GM18861 (cell line): ENCODE measurements at regions not wholly inside any gene's neighbourhood (a gene's known extent, or its start where the extent isn't known, plus 50 kb on each side); places are given as distances from the start of the nearest gene placed in this dataset.

Source experiments
- ATAC-seq: cut with Tn5 transposase; IDR thresholded peaks from one replicate; pipeline ENCODE4 v1.9.1; 2021; ENCODE audit not compliant: unreplicated experiment

DNA sequence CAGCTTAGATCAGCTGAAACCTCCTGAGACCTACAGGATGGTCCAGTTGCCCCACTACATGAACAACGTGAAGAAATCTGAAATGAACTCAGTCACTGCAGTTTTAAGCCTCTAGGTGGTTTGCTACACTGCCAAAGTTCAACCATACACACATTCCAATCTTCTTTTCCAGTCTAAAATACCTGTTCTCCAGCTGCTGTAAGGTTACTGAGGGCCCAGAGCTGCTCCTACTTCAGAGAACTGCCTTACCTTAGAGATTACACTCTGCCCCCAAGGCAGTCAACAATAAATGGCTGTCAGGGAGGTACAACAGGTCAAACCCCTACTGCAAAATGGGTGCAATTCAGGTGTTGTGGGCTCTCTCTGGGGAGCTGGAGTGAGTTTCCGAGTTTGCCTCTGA is 154.1 kb upstream of the MIR17HG start:
- ATAC-seq: no peak

DNA sequence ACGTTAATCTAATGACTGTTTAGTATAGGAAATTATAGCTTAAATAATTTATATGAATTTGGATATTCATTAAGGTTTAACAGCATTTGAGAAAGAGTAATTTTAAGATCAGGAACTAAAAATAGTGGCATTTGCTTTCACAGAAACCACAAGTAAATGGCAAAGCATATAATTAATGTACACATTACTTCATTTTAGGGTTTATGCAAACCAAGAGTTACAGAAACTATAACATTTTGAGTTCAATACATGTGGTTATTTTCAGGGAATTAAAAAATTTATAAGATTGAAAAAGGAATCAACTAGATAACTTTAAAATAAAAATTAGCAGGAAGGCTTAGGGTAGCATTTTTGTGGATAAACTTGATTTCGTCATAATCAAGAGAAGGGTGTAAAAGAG is 151.7 kb upstream of the MIR17HG start:
- no peak for ATAC-seq

DNA sequence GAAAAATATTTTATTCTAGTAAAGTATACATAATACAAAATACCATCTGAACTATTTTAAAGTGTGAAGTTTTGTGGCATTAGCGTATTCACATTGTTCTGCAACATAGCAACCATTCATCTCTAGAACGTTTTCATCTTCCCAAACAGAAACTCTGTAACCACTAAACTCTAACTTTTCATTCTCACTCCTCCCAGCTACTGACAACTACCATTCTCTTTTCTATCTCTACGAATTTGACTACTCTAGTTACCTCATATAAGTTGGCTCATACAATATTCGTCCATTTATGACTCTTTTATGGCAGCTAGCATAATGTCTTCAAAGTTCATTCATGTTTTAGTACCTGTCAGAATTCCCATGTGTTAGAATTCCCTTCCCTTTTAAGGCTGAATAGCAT is 150.5 kb upstream of the MIR17HG start:
- ATAC-seq: no peak

DNA sequence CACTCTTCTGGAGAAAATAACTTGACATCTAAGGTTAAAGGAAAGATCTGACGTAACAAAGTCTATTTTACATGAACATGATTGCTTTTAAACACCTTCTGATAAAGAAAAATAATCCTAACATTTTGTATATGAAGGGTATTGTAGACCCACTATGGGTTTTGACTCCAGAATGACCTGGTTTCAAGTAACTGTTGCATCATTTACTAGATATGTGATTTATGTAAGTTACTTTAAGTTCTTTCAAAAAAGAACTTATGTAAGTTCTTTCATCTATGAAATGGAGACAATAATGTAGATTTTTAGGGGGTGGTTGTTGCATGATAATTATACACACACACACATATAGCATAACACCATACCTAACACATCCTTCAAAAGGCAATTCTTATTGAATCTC is 147.6 kb upstream of the MIR17HG start:
- no peak for ATAC-seq

DNA sequence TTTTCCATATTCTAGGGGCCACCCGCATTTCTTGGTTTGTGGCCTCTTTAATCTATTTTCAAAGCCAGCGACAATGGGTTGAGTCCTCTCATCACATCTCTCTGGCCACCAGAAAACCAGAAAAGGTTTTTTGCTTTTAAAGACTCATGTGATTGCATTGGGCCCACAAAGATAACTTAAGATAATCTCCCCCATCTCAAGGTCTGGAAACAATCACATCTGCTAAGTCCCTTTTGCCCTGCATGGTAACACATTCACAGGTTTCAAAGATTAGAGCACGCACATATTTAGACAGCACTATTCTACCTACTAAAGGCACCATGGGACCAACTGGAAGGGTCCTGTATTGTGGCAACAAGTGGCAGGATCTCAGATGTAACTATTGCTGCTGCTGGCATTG is 147.0 kb upstream of the MIR17HG start:
- ATAC-seq: no peak

DNA sequence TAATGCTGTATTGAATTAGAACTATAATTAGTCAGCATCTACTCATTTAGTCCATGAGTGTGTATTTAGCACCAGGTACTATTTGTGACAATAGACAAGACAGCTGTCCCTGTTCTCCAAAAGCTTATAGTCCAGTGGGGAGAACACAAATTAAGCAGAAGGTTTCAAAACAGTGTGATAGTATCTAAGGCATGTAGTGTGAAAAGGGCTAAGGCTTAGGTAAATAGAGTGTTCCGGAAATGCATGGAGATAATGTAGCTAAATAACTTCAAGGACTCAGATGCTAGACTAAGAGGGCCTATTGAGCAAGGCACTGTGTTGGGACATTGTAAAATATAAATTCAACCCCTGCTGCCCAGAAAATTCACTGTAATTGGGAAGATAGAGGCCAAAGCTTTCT is 144.1 kb upstream of the MIR17HG start:
- no peak for ATAC-seq

DNA sequence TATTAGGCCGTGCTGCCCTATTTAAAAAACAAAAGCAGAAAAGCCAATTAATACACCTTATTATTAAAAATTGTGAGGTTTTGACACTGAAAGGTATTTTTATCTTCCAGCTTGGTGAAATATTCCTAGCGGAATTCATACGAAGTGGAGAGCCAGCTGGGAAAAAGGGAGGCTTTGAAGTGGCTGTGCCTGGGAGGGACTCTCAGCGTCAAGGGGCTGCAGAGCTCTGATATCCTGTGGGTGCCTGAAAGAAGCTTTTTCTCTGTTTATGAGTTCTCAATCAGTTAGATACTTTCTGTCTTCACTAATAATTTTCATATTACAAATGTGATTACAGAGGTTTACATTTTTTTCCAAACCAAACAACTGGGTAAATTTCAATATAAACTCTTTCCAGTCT is 140.2 kb upstream of the MIR17HG start:
- no peak for ATAC-seq

DNA sequence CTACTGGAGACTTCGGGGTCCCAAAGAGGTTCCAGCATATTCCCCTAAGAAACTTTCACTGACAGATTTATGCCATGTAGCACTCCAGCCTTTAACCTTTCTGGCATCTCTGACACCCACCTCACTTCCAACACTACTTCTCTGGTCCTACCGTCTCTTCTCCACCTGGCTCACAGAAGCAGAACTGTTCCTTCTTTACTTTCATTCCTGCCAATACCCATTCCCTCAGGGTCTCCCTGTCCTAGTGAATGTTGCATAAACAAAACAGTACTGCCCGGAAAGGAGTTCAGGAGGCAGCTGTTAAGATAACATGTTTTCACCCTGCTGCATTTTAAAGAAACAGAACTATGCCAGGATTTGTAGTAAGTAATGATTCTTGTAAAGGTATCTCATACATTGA is 136.0 kb upstream of the MIR17HG start:
- ATAC-seq: no peak

DNA sequence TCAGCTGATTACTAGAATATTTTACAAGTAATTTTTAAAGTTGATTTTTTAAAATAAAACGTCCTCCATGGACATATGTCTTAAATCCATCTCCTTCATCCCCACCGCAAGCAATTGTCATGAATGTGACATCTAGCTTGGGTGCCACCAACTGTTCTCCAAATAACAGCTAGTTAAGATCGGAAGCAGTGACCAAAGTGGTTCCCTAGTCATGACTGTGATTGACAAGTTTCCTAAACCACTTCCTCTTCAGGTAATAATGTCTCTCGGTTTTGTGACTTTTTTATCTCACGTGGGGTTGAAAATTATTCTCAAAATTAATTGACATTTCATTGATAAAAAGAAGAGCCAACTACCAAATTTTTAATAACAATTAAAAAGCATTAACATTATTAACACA is 135.3 kb upstream of the MIR17HG start:
- no peak for ATAC-seq

DNA sequence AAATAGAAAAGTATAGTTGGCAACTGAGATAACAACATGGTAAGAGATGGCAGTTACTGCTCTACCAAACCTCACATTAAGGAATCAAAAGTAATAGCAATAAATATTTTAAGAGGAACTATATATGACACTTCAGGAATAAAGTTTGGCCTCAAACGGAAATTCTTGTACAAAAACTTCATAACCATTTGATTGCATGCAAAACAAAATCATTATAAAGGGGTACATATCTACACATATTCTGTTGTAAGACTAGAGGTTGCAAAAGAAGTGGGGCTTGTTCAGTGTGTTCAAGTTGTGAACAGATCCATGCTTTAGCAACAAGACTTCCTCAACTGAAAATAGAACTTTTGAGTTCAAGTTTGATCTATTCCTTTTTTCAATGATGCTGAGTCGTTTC is 133.5 kb upstream of the MIR17HG start:
- no peak for ATAC-seq

DNA sequence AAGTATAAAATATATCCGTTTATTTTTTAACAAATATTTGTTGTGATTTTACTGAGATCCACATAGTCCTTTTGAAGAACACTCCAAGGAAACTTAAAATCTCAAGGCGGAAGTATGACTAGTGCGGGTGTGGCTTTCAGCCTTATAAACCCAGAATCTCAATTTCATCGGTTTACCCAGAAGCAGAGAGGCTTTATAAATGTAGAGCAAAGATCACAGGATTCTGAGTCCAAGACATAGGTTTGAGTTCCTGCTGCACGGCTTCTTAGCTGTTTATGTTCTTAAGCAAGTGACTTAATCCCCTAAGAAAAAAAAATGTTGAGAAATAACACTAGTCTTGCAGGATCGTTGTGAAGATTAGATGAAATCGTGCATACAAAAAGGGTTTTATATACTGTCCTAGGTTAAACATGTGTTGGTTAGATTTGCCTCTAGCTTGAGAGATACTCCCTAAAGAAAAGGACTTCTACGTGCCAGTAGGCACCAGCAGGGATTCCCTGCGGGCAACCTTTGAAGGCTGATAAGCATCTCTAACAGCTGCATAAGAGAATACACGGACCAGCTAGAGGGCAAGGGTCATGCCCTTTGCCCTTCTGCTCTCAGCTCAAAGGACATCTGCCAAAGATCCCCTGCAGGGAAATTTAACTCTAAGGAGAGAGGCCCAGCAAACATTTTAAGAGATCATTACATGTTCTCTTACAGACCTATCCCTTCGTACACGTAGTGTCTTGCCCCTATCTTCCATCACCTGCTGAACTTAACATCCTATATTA is 130.4 kb upstream of the MIR17HG start:
- ATAC-seq: no peak

DNA sequence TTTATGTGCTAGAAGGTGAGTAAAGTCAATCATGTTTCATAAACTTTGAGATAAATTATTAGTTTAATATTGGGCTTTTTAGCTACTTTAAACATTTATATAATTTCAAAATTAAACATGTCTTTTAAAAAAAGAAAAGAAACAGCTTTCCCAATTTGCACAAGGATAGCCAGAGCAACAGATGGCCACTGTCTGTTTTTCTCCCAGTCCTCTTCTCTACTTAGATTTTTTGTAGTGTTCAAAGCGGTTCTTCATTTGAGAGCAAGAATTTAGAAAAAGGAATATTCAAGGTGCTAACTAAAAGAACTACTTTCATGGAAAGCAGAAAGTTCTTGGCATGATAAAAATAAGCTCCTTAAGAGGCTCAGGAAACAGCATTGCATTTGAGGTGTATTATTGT is 128.3 kb upstream of the MIR17HG start:
- ATAC-seq: no peak

DNA sequence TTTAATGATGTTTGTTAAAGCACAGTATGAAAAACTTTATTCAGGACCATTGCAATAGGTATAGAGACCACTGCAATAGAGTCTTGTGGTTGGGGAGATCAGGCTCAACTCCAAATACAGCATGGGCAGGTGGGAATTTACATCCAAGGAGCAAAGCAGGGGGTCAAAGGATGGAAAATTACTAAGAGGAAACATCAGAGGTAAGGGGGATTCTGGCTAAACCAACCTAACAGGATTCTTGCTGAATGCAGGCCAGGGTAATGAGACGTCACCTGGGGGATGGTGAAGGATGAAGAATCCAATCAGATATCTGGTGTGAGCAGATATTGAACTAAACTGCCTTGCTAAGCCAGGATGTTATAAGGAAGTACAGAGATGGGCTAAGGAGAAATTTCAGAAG is 126.6 kb upstream of the MIR17HG start:
- no peak for ATAC-seq

DNA sequence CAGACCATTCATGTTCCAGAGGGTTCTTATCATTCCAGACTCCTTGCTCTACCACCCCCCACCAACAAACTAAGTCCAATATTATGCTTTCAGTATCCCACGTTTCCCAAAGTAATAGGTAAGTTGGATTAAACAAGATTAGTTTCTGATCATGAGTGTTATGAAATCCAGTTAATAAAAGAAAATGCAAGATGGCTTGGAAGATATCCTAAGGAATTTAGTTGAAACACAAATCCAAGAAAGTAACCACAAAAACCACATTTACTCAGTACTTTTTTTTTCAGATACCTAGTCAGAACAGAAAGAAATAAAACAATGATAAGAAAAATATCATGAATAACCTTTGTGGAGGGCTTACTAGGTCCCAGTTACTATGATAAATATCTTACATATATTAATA is 119.4 kb upstream of the MIR17HG start:
- ATAC-seq: no peak

DNA sequence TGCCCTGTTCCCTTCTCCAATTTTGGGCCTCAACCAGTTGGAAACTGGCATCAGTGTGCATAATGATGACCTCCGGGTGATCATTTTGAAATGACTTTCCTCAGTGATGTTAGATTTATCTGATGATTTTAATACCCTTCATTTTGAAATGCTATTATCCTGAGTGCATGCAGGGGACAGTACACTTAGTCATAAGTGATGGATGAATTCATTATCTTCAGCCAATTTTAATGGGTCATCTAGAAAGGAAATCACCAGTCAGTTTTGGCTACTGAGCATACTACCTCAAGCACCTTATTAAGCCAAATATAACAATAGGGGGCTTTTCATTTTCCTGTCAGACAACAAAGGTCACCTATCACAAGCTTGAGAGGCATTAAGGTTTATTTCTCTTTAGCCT is 118.5 kb upstream of the MIR17HG start:
- ATAC-seq: no peak

DNA sequence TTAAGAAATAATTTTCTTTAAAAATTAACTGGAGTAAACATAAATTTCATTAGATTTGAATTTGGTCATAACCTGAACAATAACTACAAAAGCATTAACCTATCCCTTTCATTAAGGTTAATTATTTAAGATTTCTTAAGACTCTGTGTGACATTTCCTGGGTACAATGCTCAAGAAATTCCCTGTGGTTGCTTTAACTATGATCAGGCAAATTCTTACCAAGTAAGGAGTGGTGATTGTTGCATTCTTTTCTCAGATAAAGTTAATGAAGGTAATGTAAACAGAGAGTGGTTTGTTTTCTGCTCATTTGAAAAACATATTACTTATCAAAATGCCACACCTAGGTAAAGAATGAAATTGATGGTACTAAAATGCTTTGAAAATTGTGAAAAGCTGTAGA is 114.8 kb upstream of the MIR17HG start:
- no peak for ATAC-seq

DNA sequence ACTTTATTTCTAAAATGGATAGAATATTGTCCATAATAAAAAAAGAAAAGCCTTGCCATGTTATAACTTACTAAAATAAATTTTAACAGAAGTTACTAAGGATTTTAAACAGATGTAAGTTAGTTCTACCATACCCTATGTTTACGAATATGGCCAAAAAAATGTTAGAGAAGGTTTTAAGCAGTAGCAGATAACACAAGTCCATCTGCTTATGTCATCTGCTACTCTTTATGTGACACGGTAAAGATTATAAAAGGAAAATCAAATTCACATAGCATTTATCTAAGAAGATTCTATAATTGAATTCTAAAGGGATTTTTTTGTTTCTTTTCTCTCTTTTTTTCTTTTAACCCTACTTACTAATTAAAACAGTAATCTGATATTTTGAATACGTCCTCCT is 114.2 kb upstream of the MIR17HG start:
- no peak for ATAC-seq

DNA sequence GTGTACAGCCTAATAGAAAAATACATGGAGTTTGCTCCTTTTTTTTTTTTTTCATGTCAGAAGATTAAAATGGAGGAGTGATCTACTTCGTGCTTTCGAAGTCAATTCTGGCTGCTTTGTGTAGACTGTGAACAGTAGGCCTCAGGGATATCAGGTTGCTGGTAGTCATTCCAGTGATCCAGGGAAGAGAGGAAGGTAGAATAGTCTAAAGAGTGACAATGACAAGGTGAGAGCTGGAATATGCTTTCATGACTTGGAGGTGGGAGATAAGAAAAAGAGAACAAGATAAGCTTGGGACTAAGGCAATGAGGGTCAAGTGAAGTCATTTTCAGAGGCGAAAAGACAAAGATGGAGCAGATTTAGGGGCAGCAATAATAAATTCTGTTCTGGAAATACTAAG is 111.3 kb upstream of the MIR17HG start:
- ATAC-seq: no peak

DNA sequence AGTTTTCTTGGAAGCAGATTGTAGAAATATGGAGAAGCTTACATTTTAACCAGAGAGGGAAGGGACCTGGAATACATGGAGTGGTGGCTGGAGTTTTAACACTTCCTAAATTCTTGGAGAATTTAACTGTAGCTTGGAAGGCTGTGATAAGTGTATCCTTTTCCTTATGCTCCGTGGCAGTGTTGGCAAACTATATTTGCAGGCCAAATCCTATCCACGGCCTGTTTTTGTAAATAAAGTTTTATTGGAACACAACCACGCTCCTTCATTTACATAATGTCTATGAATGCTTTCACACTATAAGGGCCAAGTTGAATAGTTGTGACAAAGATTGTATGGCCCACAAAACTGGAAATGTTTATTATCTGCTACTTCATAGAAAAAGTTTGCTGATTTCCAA is 110.6 kb upstream of the MIR17HG start:
- no peak for ATAC-seq

DNA sequence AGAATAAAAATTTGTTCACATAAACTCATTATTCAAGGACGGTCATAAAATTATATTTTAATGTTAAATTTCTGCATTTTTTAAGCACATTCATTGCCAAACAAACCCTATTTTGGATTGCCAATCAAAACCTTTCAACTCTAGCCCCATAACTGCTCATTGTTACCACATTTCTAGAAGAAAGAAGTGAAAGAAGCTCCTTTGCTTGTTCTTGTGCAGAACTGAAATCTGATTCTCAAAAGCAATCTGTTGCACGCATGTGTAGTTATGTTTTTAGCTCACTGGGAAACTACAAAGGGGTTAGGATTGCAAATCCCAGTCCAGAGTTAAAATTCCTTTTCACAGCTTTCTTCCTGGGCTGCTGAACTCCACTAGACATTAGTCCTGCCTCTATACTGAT is 109.5 kb upstream of the MIR17HG start:
- no peak for ATAC-seq

DNA sequence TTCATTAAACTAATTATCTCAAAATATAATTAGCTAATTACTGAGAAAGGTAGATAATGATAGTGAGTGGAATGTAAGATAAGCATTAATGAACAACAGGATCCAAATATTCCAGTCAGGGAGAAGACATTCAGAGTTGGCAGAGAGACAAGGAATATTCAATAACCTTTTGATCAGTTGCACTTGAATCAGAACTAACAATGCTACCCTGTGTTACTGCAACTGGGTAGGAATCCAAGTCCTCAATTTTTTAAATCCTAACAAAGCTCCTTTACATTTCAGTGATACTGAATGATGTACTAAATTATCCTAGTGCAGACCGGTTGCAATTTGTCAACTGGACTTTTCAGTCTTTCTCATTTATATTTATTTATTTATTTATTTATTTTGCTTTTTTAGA is 107.1 kb upstream of the MIR17HG start:
- no peak for ATAC-seq

DNA sequence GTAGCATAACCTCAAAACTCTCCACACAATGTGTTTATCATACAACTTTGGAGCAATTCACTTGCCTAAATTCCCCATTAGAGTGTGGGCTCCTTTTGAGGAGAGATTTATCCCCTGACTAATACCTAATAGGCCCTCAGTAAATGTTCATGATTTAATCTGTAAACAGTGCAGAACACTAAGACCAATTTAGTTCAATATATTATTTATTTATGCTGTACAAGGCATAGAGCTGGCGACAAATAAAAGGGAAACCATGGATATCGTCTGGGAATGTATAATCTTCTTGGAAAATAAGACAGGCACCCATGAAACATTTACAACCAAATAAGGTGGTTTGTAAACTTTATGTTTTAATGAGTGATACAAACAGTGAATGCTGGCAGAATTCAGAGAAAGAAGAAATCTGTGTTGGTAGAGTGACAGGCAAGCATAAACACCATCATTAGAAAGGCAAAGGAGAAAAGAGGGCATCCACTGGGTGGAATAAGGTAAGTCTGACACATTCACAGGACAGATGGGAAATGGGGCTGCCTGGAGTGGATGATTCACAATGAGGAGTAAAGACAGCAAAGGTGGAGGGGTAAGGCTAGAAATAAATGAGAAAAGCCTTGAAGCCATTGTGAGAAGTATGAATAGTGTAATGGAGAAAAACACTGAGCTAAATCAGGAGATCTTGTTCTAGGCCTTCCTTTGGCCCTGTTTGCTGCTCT is 106.1 kb upstream of the MIR17HG start:
- no peak for ATAC-seq

DNA sequence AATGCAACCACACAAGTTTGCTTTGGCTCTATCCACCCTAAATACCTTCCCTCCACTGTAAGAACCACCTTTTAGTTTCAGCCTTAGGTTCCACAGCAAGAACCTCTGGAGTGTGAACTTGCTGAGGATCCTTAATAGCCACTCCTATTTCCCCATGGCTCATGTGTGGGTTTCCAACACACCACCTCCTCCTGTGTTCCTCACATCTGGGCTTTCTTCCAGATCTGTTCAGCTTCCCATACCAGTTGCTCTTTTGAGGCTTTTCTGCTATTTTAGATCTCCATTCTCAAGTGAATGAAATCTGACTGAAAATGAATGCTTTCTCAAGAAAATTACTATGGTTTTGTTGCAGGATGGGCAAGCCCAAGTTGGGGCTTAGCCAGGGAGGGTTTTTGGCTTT is 104.8 kb upstream of the MIR17HG start:
- no peak for ATAC-seq
